GM12878 (cell line): ENCODE measurements at regions not wholly inside any gene's neighbourhood (a gene's known extent, or its start where the extent isn't known, plus 50 kb on each side); places are given as distances from the start of the nearest gene placed in this dataset.

Experiments used
- ATAC-seq: fragments of 200-7000 bp; cut with Tn5 transposase; 3 replicates; pipeline ENCODE4 v1.9.1; 2020; ENCODE audit warnings: mild to moderate bottlenecking, moderate library complexity
- BruUV-seq: library from RNA; stranded (reverse); fragments of 400-500 nt; replicated peaks from 2 replicates; lab custom pipeline; 2021; lab: Mats Ljungman, UMichigan
- CTCF ChIA-PET: fragments of 300-600 bp; sonication (Branson Sonifier 250); formaldehyde crosslinking; extraction: SDS; loops from one replicate; lab custom pipeline; 2021; ENCODE audit warnings: inconsistent platforms; lab: Yijun Ruan, JAX
- POLR2A ChIA-PET: fragments of 350-600 bp; formaldehyde crosslinking; extraction: SDS; loops from one replicate; lab custom pipeline; 2021; ENCODE audit warnings: inconsistent platforms; lab: Charles Lee
- RAD21 ChIA-PET: fragments of 300-600 bp; sonication (Branson Sonifier 250); formaldehyde crosslinking; loops from one replicate; lab custom pipeline; 2023; ENCODE audit warnings: antibody characterized with exemption; ENCODE audit not compliant: unreplicated experiment; lab: Charles Lee
- SMC1A ChIA-PET: fragments of 300-600 bp; sonication (Branson Sonifier 250); formaldehyde crosslinking; loops from one replicate; lab custom pipeline; 2023; ENCODE audit not compliant: unreplicated experiment, uncharacterized antibody; lab: Charles Lee
- DNase-seq: peaks from one replicate; pipeline ENCODE4 v3.0.0-alpha.2; 2011; ENCODE audit warnings: low read depth, low spot score
- FAIRE-seq: peaks from 3 replicates; lab custom pipeline; 2011; peaks lifted over from hg19 to GRCh38; lab: Jason Lieb, UNC
- H2AFZ ChIP-seq: 2 replicates; pipeline ENCODE4 v1.6.0; 2011; ENCODE audit warnings: low read depth, low read length, control low read depth; ENCODE audit not compliant: control insufficient read depth
- H3K27ac ChIP-seq: 2 replicates; pipeline ENCODE4 v1.5.1; 2011; ENCODE audit warnings: control low read depth; ENCODE audit not compliant: control insufficient read depth, insufficient read depth
- H3K27me3 ChIP-seq, 2 experiments: replicated peaks in 1 of 2; 2 replicates each; pipeline versions ENCODE4 v1.6.0 to v1.6.1; 2011; ENCODE audit warnings: low read length in 1 of 2; ENCODE audit not compliant: control insufficient read depth in 2 of 2, insufficient read depth in 2 of 2
- H3K36me3 ChIP-seq, 2 experiments: 2 replicates each; pipeline ENCODE4 v1.5.1; 2011; ENCODE audit warnings: low read length in 1 of 2; ENCODE audit not compliant: control insufficient read depth in 2 of 2, insufficient read depth in 2 of 2
- H3K4me1 ChIP-seq: 2 replicates; pipeline ENCODE4 v1.6.1; 2011; ENCODE audit warnings: mild to moderate bottlenecking, low read length, moderate library complexity, mixed read lengths; ENCODE audit not compliant: control insufficient read depth, insufficient read depth
- H3K4me2 ChIP-seq: 2 replicates; pipeline ENCODE4 v1.6.0; 2011; ENCODE audit warnings: control low read depth; ENCODE audit not compliant: control insufficient read depth, insufficient read depth
- H3K4me3 ChIP-seq: fragments of 200-600 bp; sonication (generic); 2 replicates; pipeline ENCODE4 v1.5.1; 2016
- H3K79me2 ChIP-seq: 2 replicates; pipeline ENCODE4 v1.6.0; 2011; ENCODE audit warnings: low read length; ENCODE audit not compliant: control insufficient read depth, insufficient read depth
- H3K9ac ChIP-seq: 2 replicates; pipeline ENCODE4 v1.8.0; 2011; ENCODE audit warnings: low read length, control low read depth, mixed read lengths; ENCODE audit not compliant: control insufficient read depth, insufficient read depth
- H3K9me3 ChIP-seq: replicated peaks from 3 replicates; pipeline ENCODE4 v1.5.1; 2011; ENCODE audit warnings: mild to moderate bottlenecking, low read length; ENCODE audit not compliant: control insufficient read depth, insufficient read depth
- H4K20me1 ChIP-seq: 2 replicates; pipeline ENCODE4 v1.6.0; 2011; ENCODE audit not compliant: control insufficient read depth, insufficient read depth
- BMI1 ChIP-seq: fragments of 450-650 bp; IDR thresholded peaks from 2 replicates; pipeline ENCODE4 v1.6.1; 2016; ENCODE audit warnings: mild to moderate bottlenecking, moderate library complexity, borderline replicate concordance
- ETV6 ChIP-seq, 2 experiments: fragments of 450-650 bp in 1 of 2; IDR thresholded peaks in 1 of 2; conservative IDR thresholded peaks in 1 of 2; 2 replicates each; pipeline ENCODE4 v1.6.1; 2014; ENCODE audit warnings: antibody characterized with exemption in 1 of 2, borderline replicate concordance in 1 of 2, low read depth in 1 of 2, mild to moderate bottlenecking in 1 of 2, moderate library complexity in 1 of 2
- FOXM1 ChIP-seq: IDR thresholded peaks from 2 replicates; pipeline ENCODE4 v1.6.1; 2012; ENCODE audit warnings: low read depth, mild to moderate bottlenecking, inconsistent platforms, low read length, moderate library complexity
- IKZF2 ChIP-seq, 2 experiments: fragments of 450-650 bp; IDR thresholded peaks; 2 replicates each; pipeline ENCODE4 v1.6.1; 2017; ENCODE audit warnings: mild to moderate bottlenecking in 2 of 2, moderate library complexity in 2 of 2
- IRF4 ChIP-seq: IDR thresholded peaks from 2 replicates; pipeline ENCODE4 v1.6.1; 2011; ENCODE audit warnings: low read depth, low read length
- NFYA ChIP-seq: IDR thresholded peaks from 2 replicates; pipeline ENCODE4 v1.6.1; 2011; ENCODE audit warnings: low read depth, mild to moderate bottlenecking, low read length, improper control_type of control experiment, borderline replicate concordance
- NR2F1 ChIP-seq: fragments of 450-650 bp; conservative IDR thresholded peaks from 2 replicates; pipeline ENCODE4 v1.6.1; 2017; ENCODE audit warnings: mild to moderate bottlenecking
- POLR2AphosphoS5 ChIP-seq: IDR thresholded peaks from 2 replicates; pipeline ENCODE4 v1.6.1; 2011; ENCODE audit warnings: mild to moderate bottlenecking, low read length, inconsistent platforms
- RBBP5 ChIP-seq: fragments of 200-600 bp; sonication (generic); conservative IDR thresholded peaks from 2 replicates; pipeline ENCODE4 v1.6.1; 2016
- SMARCA5 ChIP-seq: fragments of 450-650 bp; IDR thresholded peaks from 2 replicates; pipeline ENCODE4 v1.6.1; 2017; ENCODE audit warnings: mild to moderate bottlenecking
- SRF ChIP-seq, 2 experiments: IDR thresholded peaks; 2 replicates each; pipeline ENCODE4 v1.6.1; 2011; ENCODE audit warnings: low read depth in 2 of 2, low read length in 2 of 2, mild to moderate bottlenecking in 1 of 2, moderate library complexity in 1 of 2
- WGBS: methylation state at CpG from one replicate; pipeline ENCODE4 v1.1.6; 2016; ENCODE audit warnings: low lambda C conversion rate; ENCODE audit not compliant: insufficient replicate concordance, insufficient coverage; ENCODE audit errors: missing lambda C conversion rate; 5-methylcytosine and 5-hydroxymethylcytosine counted together
- in situ Hi-C: fragments of 300-500 bp; cut with MboI; formaldehyde crosslinking; loops from 9 replicates; pipeline ENCODE4 v1.14.3; 2018; ENCODE audit warnings: mixed read lengths
- intact Hi-C: fragments of 100-400 bp; cut with micrococcal nuclease; formaldehyde crosslinking; loops from one replicate; pipeline ENCODE4 v1.14.2; 2022; ENCODE audit not compliant: unreplicated experiment
- TF ChIP-seq, protein P1 (sequence below): IDR thresholded peaks from 2 replicates; pipeline ENCODE4 v1.6.1; 2012; ENCODE audit warnings: low read length, inconsistent platforms
- TF ChIP-seq, protein P2 (sequence below): fragments of 450-650 bp; IDR thresholded peaks from 2 replicates; pipeline ENCODE4 v1.6.1; 2014; ENCODE audit warnings: mild to moderate bottlenecking

DNA sequence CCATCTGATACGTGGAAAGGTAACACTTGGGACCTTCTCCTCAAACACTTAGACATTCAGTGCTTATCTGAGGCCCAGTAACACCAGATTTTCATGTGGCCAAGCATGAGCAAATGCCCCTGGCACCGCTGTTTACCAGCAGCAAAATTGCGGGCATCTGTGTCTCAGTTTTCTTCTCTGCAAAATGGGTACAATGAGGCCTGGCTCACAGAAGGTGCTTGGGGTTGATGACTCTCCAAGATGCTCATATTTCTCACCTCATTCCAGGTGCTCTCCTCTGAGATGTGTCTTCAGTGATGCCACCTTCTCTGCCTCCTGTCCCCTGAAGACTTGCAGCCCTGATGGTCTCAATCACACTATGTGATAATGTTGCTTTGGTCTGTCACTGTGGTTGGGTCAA, 321.7 kb downstream of the TSN start:
- no peak for ATAC-seq
- no peak for FAIRE-seq
- ChIA-PET RAD21 (no interaction called here), POLR2A (no interaction called here), SMC1A (no interaction called here), CTCF (no interaction called here)
- no peak overlapping the region for H2AFZ ChIP-seq
- no peaks in the 10 kb centered on the region for H4K20me1 ChIP-seq
- H3K4me3 ChIP-seq: no peak overlapping the region
- H3K4me1 ChIP-seq: no peaks in the 10 kb centered on the region
- H3K36me3 ChIP-seq: no peaks in the 10 kb centered on the region
- H3K9ac ChIP-seq: no peak overlapping the region
- H3K79me2 ChIP-seq: no peaks in the 10 kb centered on the region
- 20% methylated on average over 3 of the region's 3 CpGs for WGBS
- no peak overlapping the region for H3K27ac ChIP-seq
- H3K27me3 ChIP-seq: no peaks in the 10 kb centered on the region
- in situ Hi-C loops: no loop called here
- intact Hi-C loops: no loop called here
- TF ChIP-seq IKZF2 (IDR thresholded peaks at IDR 0.05) (no peak), ETV6 (conservative IDR thresholded peaks at IDR 0.05 in 1 of 2, IDR thresholded peaks at IDR 0.05 in 1 of 2; ENCODE audit: borderline replicate concordance in 1 of 2, low read depth in 1 of 2) (no peak), NR2F1 (no peak), NFYA (no peak), SMARCA5 (no peak), IRF4 (no peak)
- DNase-seq: no peak
- BruUV-seq: no TSS peak
- no peaks in the 10 kb centered on the region for H3K9me3 ChIP-seq
- H3K4me2 ChIP-seq: no peak overlapping the region

DNA sequence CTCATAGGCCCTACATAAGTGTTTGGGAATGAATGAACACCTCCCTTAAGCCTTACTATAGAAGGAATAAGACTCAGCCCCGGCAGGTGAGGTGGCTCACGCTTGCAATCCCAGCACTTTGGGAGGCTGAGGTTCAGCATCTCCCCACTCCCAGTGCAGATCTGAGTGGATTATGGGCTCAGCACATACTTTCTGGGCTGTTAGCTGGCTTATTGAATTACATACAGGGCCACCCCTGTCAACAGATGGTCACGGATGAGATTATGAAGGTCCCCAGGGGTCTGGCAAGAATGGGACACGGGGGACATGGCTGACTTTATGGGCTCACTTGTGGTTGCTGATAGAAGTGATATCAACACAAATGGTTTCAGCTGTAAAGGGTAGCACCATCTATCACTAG, 322.3 kb downstream of the TSN start:
- 23% methylated on average over 4 of the region's 4 CpGs for WGBS
- no peaks in the 10 kb centered on the region for H3K4me1 ChIP-seq
- no peak overlapping the region for H3K4me3 ChIP-seq
- H3K79me2 ChIP-seq: no peaks in the 10 kb centered on the region
- ChIA-PET SMC1A (no interaction called here), POLR2A (no interaction called here), RAD21 (no interaction called here), CTCF (no interaction called here)
- H3K4me2 ChIP-seq: no peak overlapping the region
- no peaks in the 10 kb centered on the region for H4K20me1 ChIP-seq
- intact Hi-C loops: no loop called here
- no peaks in the 10 kb centered on the region for H3K27me3 ChIP-seq
- no peak overlapping the region for H3K9ac ChIP-seq
- H3K27ac ChIP-seq: no peak overlapping the region
- no peak for FAIRE-seq
- no peak for DNase-seq
- no TSS peak for BruUV-seq
- H3K36me3 ChIP-seq: no peaks in the 10 kb centered on the region
- TF ChIP-seq RBBP5 (no peak), POLR2AphosphoS5 (no peak), FOXM1 (no peak), BMI1 (no peak), SRF (IDR thresholded peaks at IDR 0.05; ENCODE audit: low read depth in 2 of 2, low read length in 2 of 2) (no peak)
- TF ChIP-seq, protein P1, sequence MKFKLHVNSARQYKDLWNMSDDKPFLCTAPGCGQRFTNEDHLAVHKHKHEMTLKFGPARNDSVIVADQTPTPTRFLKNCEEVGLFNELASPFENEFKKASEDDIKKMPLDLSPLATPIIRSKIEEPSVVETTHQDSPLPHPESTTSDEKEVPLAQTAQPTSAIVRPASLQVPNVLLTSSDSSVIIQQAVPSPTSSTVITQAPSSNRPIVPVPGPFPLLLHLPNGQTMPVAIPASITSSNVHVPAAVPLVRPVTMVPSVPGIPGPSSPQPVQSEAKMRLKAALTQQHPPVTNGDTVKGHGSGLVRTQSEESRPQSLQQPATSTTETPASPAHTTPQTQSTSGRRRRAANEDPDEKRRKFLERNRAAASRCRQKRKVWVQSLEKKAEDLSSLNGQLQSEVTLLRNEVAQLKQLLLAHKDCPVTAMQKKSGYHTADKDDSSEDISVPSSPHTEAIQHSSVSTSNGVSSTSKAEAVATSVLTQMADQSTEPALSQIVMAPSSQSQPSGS: no peak
- TF ChIP-seq, protein P2, sequence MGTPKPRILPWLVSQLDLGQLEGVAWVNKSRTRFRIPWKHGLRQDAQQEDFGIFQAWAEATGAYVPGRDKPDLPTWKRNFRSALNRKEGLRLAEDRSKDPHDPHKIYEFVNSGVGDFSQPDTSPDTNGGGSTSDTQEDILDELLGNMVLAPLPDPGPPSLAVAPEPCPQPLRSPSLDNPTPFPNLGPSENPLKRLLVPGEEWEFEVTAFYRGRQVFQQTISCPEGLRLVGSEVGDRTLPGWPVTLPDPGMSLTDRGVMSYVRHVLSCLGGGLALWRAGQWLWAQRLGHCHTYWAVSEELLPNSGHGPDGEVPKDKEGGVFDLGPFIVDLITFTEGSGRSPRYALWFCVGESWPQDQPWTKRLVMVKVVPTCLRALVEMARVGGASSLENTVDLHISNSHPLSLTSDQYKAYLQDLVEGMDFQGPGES: no peak
- no peak overlapping the region for H2AFZ ChIP-seq
- no peak for ATAC-seq
- in situ Hi-C loops: no loop called here
- H3K9me3 ChIP-seq: no peaks in the 10 kb centered on the region
